Islet precursor cell (in vitro differentiated cells): ENCODE measurements at regions not wholly inside any gene's neighbourhood (a gene's known extent, or its start where the extent isn't known, plus 50 kb on each side); places are given as distances from the start of the nearest gene placed in this dataset.
"Not testable (repeated sequence)": the region's sequence is repeated elsewhere in the genome, so short reads cannot be mapped to it uniquely, and the experiment has no call there.

Experiments used
- DNase-seq: peaks from one replicate; pipeline ENCODE4 v3.0.0-alpha.2; 2018

GRCh38 chr21:14675774-14676530, 129.8 kb upstream of the SAMSN1 start:
- no peak for DNase-seq

- DNase-seq: no peak
Observed at GRCh38 chr21:14673649-14674048, 127.5 kb upstream of the SAMSN1 start.

- DNase-seq: no peak
Observed at GRCh38 chr21:14672466-14672865, 126.4 kb upstream of the SAMSN1 start.

GRCh38 chr21:14670409-14670808, 124.3 kb upstream of the SAMSN1 start:
- no peak for DNase-seq

- not testable (repeated sequence) for DNase-seq
Observed at GRCh38 chr21:14669092-14669491, 123.0 kb upstream of the SAMSN1 start.

- no peak for DNase-seq
Observed at GRCh38 chr21:14657241-14658008, 111.3 kb upstream of the SAMSN1 start.

GRCh38 chr21:14646893-14647292, 100.8 kb upstream of the SAMSN1 start:
- no peak for DNase-seq

GRCh38 chr21:14645702-14646101, 99.6 kb upstream of the SAMSN1 start:
- no peak for DNase-seq

- DNase-seq: no peak
Observed at GRCh38 chr21:14632359-14632758, 86.2 kb upstream of the SAMSN1 start.

GRCh38 chr21:14630556-14631069, 84.5 kb upstream of the SAMSN1 start:
- DNase-seq: no peak

GRCh38 chr21:14629461-14629860, 83.3 kb upstream of the SAMSN1 start:
- no peak for DNase-seq

GRCh38 chr21:14623079-14623478, 77.0 kb upstream of the SAMSN1 start:
- not testable (repeated sequence) for DNase-seq

GRCh38 chr21:14620152-14620551, 74.0 kb upstream of the SAMSN1 start:
- no peak for DNase-seq

- no peak for DNase-seq
Observed at GRCh38 chr21:14617871-14618270, 71.8 kb upstream of the SAMSN1 start.

GRCh38 chr21:14617040-14617393, 70.9 kb upstream of the SAMSN1 start:
- no peak for DNase-seq

GRCh38 chr21:14616380-14617039, 70.4 kb upstream of the SAMSN1 start:
- DNase-seq: no peak

- no peak for DNase-seq
Observed at GRCh38 chr21:14615359-14615974, 69.4 kb upstream of the SAMSN1 start.

GRCh38 chr21:14614287-14614686, 68.2 kb upstream of the SAMSN1 start:
- DNase-seq: no peak

GRCh38 chr21:14613486-14614224, 67.5 kb upstream of the SAMSN1 start:
- DNase-seq: no peak

- not testable (repeated sequence) for DNase-seq
Observed at GRCh38 chr21:14610119-14610518, 64.0 kb upstream of the SAMSN1 start.

- no peak for DNase-seq
Observed at GRCh38 chr21:14609274-14609673, 63.2 kb upstream of the SAMSN1 start.

GRCh38 chr21:14607262-14607661, 61.1 kb upstream of the SAMSN1 start:
- no peak for DNase-seq
